ENCODE measurements at regions not wholly inside any gene's neighbourhood (a gene's known extent, or its start where the extent isn't known, plus 50 kb on each side); places are given as distances from the start of the nearest gene placed in this dataset.
"Not testable (repeated sequence)": the region's sequence is repeated elsewhere in the genome, so short reads cannot be mapped to it uniquely, and the experiment has no call there.

DNA sequence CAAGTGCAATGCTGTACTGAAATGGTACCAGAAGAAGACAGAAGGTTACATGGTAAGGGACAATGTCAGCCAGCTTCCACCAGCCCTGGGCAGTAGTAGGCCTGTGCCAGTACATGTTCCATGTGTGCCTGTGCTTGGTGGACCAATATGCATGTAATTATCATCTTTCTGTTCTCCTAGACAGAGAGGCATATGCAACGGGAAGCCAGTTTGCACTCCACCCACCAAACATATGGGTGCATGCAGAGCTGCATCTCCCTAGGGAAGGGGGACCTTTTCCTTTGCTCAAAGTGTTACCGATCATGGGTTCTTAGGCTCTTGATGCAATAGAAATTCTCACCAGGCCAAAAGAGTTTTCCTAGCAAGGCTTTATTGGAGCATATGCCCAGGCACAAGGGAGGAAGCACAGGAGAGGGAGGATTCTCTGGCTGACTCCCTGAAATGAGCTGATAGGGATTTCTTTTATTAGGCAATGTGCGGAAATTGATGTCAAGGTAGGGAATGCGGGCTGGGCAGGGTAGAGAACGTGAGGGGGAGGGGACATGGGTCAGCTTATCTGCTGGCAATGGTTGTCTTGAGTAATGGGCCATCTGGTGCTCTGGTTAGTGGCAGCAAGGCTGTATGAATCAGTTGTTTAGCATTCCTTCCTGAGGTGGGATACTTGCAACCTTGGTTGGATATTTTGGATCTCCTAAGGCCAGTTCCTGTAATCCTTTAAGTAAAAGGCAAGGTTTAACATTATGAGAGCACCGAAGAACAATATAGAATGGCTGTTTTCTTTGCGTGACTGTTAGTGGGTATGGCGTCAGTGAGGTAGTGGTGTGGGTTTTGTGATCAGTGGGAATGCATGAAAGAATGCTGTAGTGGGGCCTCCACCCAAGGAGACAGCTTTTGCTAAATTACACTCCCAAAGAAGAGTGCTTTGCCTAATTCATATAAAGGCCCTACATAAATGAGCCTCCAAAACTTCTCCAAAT is 102.5 kb downstream of the CDRT15L2 start:
- TF ChIP-seq CTCF, POLR2A, POLR2AphosphoS5, EP300 (IDR thresholded peaks at IDR 0.05): not testable (repeated sequence)

Measured in upper lobe of left lung (tissue), 4 donors.